ENCODE measurements at regions not wholly inside any gene's neighbourhood (a gene's known extent, or its start where the extent isn't known, plus 50 kb on each side); places are given as distances from the start of the nearest gene placed in this dataset.

DNA sequence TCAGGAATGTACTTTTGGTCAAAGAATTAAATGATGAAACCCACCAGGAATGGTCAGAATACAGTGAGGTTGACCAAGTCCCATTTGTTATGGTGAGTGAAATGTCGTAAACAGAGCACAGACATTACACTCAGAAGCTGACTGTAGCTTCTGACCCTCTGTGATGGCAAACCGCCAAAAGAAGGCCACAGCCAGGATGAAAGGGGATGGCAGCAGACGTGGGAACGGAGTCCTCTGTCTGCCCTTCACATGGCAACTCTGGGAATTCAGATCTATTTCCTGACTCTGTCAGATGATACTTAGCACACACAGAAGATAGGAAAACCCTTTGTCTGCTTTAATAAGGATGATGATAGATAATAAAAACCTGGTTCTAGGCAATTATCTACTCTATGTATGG is 757.1 kb downstream of the SORCS3 start:
- TF ChIP-seq, protein P1, sequence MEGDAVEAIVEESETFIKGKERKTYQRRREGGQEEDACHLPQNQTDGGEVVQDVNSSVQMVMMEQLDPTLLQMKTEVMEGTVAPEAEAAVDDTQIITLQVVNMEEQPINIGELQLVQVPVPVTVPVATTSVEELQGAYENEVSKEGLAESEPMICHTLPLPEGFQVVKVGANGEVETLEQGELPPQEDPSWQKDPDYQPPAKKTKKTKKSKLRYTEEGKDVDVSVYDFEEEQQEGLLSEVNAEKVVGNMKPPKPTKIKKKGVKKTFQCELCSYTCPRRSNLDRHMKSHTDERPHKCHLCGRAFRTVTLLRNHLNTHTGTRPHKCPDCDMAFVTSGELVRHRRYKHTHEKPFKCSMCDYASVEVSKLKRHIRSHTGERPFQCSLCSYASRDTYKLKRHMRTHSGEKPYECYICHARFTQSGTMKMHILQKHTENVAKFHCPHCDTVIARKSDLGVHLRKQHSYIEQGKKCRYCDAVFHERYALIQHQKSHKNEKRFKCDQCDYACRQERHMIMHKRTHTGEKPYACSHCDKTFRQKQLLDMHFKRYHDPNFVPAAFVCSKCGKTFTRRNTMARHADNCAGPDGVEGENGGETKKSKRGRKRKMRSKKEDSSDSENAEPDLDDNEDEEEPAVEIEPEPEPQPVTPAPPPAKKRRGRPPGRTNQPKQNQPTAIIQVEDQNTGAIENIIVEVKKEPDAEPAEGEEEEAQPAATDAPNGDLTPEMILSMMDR (IDR thresholded peaks at IDR 0.05; ENCODE audit: low read depth, low read length): no peak
- no peak for TF ChIP-seq EZH2phosphoT487 (IDR thresholded peaks at IDR 0.05; ENCODE audit: low read depth)

Data from OCI-LY3 (cell line).